ENCODE measurements at regions not wholly inside any gene's neighbourhood (a gene's known extent, or its start where the extent isn't known, plus 50 kb on each side); places are given as distances from the start of the nearest gene placed in this dataset.
A peak's percentile ranks its signal among the peaks of the same experiment; 100 is the strongest.

- WGBS (ENCODE audit: missing lambda C conversion rate) = 78% methylated on average over 1 of the region's 1 CpG
- Histone ChIP-seq H3K9me3 (no peaks in the 10 kb centered on the region), H3K4me2 (peak overlapping the region; percentile 74), H3K27ac (peak overlapping the region; percentile 78 to 82), H3K4me1 (peaks cover 64% of the 10 kb centered on the region), H3K4me3 (peak overlapping the region; percentile 16; the same call in 1 of the 3 replicates)
- DNase-seq (ENCODE audit: low read depth in 1 of 2, low spot score in 1 of 2) = no peak
- ATAC-seq = no peak
- no peak for FAIRE-seq
- ChIA-PET POLR2A (interaction anchor here (1.0 to 2.0 kb wide), 3 partner anchors 10 to 44 kb away, joined by 4 to 7 read pairs (median 6); no protein-coding TSS in a partner anchor), CTCF (interaction anchor here (0.7 to 2.5 kb wide), 13 partner anchors 9 to 344 kb away, joined by 3 to 14 read pairs (median 4); no protein-coding TSS in a partner anchor)
- TF ChIP-seq, protein P1, sequence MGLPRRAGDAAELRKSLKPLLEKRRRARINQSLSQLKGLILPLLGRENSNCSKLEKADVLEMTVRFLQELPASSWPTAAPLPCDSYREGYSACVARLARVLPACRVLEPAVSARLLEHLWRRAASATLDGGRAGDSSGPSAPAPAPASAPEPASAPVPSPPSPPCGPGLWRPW (IDR thresholded peaks at IDR 0.05) = no peak
- TF ChIP-seq GATA3 (IDR thresholded peaks at IDR 0.05; ENCODE audit: borderline replicate concordance) (no peak), EHF (CRISPR knock-in tag; IDR thresholded peaks at IDR 0.05) (no peak), MAFK (IDR thresholded peaks at IDR 0.05; ENCODE audit: partially characterized antibody) (no peak), TP53 (CRISPR knock-in tag; IDR thresholded peaks at IDR 0.05) (no peak), RCOR1 (IDR thresholded peaks at IDR 0.05; ENCODE audit: low read depth, low read length) (no peak)
- TF ChIP-seq, protein P2, sequence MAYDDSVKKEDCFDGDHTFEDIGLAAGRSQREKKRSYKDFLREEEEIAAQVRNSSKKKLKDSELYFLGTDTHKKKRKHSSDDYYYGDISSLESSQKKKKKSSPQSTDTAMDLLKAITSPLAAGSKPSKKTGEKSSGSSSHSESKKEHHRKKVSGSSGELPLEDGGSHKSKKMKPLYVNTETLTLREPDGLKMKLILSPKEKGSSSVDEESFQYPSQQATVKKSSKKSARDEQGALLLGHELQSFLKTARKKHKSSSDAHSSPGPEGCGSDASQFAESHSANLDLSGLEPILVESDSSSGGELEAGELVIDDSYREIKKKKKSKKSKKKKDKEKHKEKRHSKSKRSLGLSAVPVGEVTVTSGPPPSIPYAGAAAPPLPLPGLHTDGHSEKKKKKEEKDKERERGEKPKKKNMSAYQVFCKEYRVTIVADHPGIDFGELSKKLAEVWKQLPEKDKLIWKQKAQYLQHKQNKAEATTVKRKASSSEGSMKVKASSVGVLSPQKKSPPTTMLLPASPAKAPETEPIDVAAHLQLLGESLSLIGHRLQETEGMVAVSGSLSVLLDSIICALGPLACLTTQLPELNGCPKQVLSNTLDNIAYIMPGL (CRISPR knock-in tag; IDR thresholded peaks at IDR 0.05; ENCODE audit: borderline replicate concordance) = no peak
- TF ChIP-seq, protein P3, sequence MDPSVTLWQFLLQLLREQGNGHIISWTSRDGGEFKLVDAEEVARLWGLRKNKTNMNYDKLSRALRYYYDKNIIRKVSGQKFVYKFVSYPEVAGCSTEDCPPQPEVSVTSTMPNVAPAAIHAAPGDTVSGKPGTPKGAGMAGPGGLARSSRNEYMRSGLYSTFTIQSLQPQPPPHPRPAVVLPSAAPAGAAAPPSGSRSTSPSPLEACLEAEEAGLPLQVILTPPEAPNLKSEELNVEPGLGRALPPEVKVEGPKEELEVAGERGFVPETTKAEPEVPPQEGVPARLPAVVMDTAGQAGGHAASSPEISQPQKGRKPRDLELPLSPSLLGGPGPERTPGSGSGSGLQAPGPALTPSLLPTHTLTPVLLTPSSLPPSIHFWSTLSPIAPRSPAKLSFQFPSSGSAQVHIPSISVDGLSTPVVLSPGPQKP (IDR thresholded peaks at IDR 0.05; ENCODE audit: low read depth, low read length) = no peak
These were observed 147.4 kb upstream of the DMRT1 start for GRCh38 chr9:694092-694402.

DNA sequence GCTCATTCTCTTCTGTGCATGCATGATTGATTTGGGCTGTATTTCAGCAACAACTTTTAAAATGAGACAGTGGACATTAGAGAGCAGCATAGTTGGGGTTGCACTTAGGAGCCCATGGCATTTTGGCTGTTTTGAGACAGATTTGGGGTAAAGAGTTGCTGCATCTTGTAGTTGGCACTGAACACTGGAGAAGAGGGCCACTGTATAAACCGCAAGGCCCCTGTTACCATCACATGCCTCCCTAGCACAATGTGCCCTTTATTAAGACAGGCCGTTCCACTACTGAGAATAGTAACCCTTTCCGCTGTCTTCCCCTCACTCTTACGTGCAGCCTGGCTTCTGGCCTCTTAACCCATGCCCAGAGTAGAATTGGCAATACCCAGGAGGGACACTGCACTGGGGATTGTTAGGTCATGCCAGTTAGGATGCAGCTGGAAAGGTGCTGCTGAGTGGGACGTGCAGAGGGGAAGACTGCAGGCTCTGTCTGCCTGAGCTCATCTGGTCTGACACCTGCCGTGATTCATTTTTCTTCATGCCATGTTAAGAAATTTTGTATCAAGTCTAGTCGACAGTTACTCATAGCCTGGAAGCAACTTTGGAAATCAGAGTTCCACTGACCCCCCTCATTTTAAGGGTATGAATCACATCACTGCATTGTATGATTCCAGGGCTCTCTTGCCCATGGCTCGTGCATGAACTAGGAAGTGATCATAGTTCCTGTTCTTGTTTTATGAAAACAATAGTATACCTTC lies 146.9 kb upstream of the DMRT1 start:
- Histone ChIP-seq H3K4me1 (peaks cover 64% of the 10 kb centered on the region), H3K4me3 (peak overlapping the region; percentile 16; the same call in 1 of the 3 replicates), H3K9me3 (no peaks in the 10 kb centered on the region), H3K4me2 (peak overlapping the region; percentile 74), H3K27ac (peak overlapping the region; percentile 78 to 82)
- FAIRE-seq = peak; percentile 28
- WGBS (ENCODE audit: missing lambda C conversion rate) = 16% methylated on average over 8 of the region's 8 CpGs
- peak; percentile 79 to 88 for ATAC-seq
- CTCF ChIA-PET = interaction anchor here (0.7 to 2.5 kb wide), 10 partner anchors 10 to 162 kb away, joined by 3 to 14 read pairs (median 4); no protein-coding TSS in a partner anchor
- DNase-seq (ENCODE audit: low read depth in 1 of 2, low spot score in 1 of 2) = peak; percentile 34 to 72
- POLR2A ChIA-PET = interaction anchor here (1.0 to 1.7 kb wide), 2 partner anchors 10 to 44 kb away, joined by 4 to 6 read pairs; no protein-coding TSS in a partner anchor
- peak in 1 of 2 experiments; percentile 26; a peak in 1 of 5 replicates for TF ChIP-seq EP300 (IDR thresholded peaks at IDR 0.05)
- TF ChIP-seq JUN (IDR thresholded peaks at IDR 0.05) = peak in 1 of 2 experiments; percentile 29; a peak in 1 of 5 replicates
- TF ChIP-seq, protein P4, sequence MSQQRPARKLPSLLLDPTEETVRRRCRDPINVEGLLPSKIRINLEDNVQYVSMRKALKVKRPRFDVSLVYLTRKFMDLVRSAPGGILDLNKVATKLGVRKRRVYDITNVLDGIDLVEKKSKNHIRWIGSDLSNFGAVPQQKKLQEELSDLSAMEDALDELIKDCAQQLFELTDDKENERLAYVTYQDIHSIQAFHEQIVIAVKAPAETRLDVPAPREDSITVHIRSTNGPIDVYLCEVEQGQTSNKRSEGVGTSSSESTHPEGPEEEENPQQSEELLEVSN (IDR thresholded peaks at IDR 0.05; ENCODE audit: borderline replicate concordance, low read depth) = no peak
- TF ChIP-seq ESRRA (IDR thresholded peaks at IDR 0.05; ENCODE audit: borderline replicate concordance, low read length) = no peak
- TF ChIP-seq, protein P5, sequence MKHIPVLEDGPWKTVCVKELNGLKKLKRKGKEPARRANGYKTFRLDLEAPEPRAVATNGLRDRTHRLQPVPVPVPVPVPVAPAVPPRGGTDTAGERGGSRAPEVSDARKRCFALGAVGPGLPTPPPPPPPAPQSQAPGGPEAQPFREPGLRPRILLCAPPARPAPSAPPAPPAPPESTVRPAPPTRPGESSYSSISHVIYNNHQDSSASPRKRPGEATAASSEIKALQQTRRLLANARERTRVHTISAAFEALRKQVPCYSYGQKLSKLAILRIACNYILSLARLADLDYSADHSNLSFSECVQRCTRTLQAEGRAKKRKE (CRISPR knock-in tag; IDR thresholded peaks at IDR 0.05; ENCODE audit: low read depth) = peak; percentile 30; the same call in 1 of the 2 replicates
- TF ChIP-seq NPAS2 (CRISPR knock-in tag; IDR thresholded peaks at IDR 0.05; ENCODE audit: borderline replicate concordance) = no peak
- no peak for TF ChIP-seq CHD4 (IDR thresholded peaks at IDR 0.05; ENCODE audit: borderline replicate concordance)
- no peak for TF ChIP-seq ZC3H11A (IDR thresholded peaks at IDR 0.05)
- TF ChIP-seq NR3C1 (IDR thresholded peaks at IDR 0.05) = no peak
- TF ChIP-seq MAFK (IDR thresholded peaks at IDR 0.05; ENCODE audit: partially characterized antibody) = peak; percentile 5
- TF ChIP-seq MAZ (IDR thresholded peaks at IDR 0.05; ENCODE audit: borderline replicate concordance, low read depth, low read length) = no peak
- no peak for TF ChIP-seq FOXS1 (CRISPR knock-in tag; IDR thresholded peaks at IDR 0.05)
- no peak for TF ChIP-seq ZNF302 (CRISPR knock-in tag; IDR thresholded peaks at IDR 0.05)
- TF ChIP-seq FOSB (CRISPR knock-in tag; IDR thresholded peaks at IDR 0.05) = no peak
- TF ChIP-seq BHLHE40 (IDR thresholded peaks at IDR 0.05; ENCODE audit: low read depth, low read length) = no peak
- TF ChIP-seq JUNB (IDR thresholded peaks at IDR 0.05) = peak; percentile 82
- 0 out of 5 replicates have a peak, but pooled peaks of 1 of the 2 experiments have one; percentile 22 for TF ChIP-seq RAD21 (conservative IDR thresholded peaks at IDR 0.05 in 1 of 2, IDR thresholded peaks at IDR 0.05 in 1 of 2)
- TF ChIP-seq RNF2 (IDR thresholded peaks at IDR 0.05; ENCODE audit: borderline replicate concordance, low read depth) = no peak
- TF ChIP-seq MAX (IDR thresholded peaks at IDR 0.05) = peak; percentile 72
- TF ChIP-seq EHMT2 (IDR thresholded peaks at IDR 0.05; ENCODE audit: low read depth) = no peak
- no peak for TF ChIP-seq SREBF2 (IDR thresholded peaks at IDR 0.05)
- TF ChIP-seq CBX8 (IDR thresholded peaks at IDR 0.05) = no peak
- TF ChIP-seq GATA3 (IDR thresholded peaks at IDR 0.05; ENCODE audit: borderline replicate concordance) = peak; percentile 43; the same call in 1 of the 2 replicates
- no peak for TF ChIP-seq PHF8 (IDR thresholded peaks at IDR 0.05; ENCODE audit: borderline replicate concordance, low read depth)
- peak; percentile 89 for TF ChIP-seq FOSL2 (IDR thresholded peaks at IDR 0.05)
- peak; percentile 84 for TF ChIP-seq FOSL2 (CRISPR knock-in tag; IDR thresholded peaks at IDR 0.05)
- TF ChIP-seq NFE2L2 (conservative IDR thresholded peaks at IDR 0.05; ENCODE audit: low read length) = no peak

Data from A549 (cell line).